ENCODE measurements at regions not wholly inside any gene's neighbourhood (a gene's known extent, or its start where the extent isn't known, plus 50 kb on each side); places are given as distances from the start of the nearest gene placed in this dataset.
"Not testable (repeated sequence)": the region's sequence is repeated elsewhere in the genome, so short reads cannot be mapped to it uniquely, and the experiment has no call there.

DNA sequence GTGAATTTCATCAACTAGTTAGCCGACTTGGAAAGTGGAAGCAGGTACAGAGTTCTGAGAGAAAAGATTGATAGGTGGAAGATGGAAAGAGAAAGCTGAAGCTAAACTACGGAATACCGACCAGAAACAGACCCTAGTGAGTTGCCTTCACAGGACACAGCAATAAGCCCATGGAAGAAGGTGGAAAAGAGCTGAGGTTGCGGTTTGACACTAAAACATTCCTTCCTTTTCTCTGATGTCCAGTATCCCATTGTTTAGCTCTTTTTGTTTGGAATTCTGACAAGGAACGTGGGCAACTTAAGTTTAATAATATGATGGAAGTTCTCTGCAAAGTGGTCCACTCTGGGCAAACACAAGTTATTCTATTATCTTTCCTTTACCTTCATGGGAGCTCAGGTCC, 110.1 kb upstream of the ADTRP start:
- DNase-seq = no peak

DNA sequence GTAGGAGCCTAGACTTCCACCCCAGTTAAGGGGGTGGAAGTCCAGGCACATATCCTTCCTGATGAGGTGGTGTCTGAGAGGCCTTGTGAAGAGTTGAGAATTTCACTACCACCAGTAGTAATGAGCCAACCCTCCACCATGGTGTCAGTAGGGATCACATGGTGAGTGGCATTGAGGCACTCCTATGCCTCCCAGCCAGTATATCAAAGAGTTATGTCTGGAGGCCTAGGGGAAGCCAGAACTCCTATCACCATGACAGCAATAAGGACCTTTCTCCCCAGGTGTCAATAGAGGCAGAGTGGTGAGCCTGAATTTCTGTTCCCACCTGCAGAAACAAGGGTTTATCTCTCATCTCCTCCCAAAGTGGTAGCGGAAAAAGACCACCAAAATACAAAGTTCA, 106.6 kb upstream of the ADTRP start:
- no peak for DNase-seq

DNA sequence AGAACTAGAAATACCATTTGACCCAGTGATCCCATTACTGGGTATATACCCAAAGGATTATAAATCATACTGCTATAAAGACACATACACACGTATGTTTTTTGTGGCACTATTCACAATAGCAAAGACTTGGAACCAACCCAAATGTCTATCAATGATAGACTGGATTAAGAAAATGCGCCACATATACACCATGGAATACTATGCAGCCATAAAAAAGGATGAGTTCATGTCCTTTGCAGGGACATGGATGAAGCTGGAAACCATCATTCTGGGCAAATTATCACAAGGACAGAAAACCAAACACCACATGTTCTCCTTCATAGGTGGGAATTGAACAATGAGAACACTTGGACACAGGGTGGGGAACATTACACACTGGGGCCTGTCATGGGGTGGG, 104.9 kb upstream of the ADTRP start:
- not testable (repeated sequence) for DNase-seq

DNA sequence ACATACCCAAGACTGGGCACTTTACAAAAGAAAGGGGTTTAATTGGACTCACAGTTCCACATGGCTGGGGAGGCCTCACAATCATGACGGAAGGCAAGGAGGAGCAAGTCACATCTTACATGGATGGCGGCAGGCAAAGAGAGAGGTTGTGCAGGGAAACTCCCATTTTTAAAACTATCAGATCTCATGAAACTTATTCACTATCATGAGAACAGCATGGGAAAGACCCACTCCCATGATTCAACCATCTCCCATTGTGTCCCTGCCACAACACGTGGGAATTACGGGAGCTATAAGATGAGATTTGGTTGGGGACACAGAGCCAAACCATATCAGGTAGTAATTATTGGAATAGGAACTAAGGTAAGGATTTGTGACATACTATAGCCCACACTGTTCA, 101.6 kb upstream of the ADTRP start:
- not testable (repeated sequence) for DNase-seq

DNA sequence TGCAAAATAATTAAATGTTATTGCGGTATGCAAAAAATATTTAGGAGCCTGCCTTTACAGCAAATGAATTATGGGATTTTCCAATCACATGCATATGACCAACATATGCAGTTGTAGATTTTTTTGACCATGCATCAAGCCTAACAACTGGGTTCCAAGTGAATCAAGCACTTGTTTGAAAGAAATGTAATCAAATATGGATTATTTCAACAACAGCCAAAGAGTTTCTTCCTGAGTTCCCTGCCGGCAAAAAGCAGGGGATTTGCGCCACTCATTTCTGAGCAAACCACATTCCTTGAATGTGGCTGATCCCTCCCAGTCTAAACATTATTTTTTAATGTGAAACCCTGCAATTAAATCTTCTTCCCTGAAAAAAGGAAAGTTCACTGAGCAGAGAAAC, 100.1 kb upstream of the ADTRP start:
- DNase-seq = no peak

DNA sequence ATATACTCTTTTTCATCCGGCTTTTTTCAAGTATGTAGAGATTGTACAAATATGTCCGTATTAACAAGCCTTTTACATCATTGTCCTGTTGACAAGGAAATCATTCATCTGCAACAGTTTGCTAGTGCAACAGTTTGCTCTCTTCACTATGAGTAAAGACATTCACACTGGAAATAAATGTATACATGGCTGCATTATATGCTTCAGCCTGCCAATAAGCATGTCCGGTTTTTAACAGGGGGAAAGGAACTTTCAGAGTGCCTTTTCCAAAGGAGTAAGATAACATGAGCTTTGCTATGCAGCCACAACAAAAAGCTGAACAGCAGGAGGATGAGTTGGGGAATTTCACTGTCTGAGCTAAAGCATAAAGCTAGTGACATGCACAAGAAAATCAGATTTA, 99.4 kb upstream of the ADTRP start:
- DNase-seq = no peak

DNA sequence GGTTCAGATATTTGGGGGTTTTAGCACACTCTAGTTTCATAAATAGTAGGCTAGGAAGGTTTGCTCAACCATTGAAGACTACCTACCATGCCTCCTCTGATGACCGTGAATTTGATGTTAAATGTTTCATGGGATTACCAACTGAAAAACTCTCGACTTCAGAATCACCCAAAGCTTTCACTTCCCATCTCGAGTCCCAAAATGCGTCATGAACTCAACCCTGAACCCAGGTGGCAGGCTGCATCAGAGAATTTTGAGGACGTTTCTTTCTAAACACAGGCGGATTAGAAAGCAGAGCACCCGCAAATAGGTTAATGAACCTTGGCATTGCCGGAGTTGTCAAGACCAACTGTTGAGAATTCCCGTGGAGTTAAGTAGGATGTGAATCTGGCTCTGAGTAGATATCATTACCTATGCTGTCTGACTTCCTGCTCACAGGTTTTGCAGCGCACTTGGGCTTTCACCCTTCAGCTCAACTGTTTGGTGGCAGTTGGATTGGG, 98.4 kb upstream of the ADTRP start:
- DNase-seq = no peak

DNA sequence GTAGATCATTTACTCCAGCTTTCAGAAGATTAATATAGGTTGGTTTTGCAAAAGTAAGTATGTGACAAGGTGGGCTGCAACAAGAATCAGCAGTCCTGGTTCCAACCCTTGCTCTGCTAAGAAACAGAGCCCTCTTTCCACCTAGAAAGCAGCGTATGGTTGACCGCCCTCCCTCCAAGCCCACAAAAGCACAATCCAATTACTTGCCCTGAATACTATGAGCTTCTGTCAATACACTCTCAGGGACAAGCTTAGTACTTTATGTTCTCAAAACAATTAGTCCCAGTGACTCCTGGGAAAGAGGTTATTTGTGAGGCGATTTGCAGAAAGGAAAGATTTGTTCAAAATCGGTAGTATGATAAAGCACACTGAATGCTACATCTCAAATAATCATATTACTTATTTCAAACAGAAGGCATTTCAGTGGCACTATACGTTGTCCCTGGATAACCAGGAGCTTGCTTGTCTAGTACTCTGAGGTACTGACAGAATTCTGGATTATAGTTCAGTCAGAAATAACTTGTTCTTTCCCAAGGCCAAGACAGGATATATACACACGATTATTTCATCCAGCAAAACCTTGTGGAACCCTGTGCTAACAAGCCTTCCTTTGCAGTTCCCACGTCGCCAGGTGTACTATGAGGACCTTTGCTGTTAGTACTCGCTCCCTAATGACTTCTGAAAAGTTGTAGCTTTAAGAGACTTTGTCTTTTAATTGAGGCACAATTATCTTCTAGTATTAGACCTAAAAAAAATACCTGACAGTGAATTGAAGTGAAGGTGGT, 96.9 kb upstream of the ADTRP start:
- no peak for DNase-seq

DNA sequence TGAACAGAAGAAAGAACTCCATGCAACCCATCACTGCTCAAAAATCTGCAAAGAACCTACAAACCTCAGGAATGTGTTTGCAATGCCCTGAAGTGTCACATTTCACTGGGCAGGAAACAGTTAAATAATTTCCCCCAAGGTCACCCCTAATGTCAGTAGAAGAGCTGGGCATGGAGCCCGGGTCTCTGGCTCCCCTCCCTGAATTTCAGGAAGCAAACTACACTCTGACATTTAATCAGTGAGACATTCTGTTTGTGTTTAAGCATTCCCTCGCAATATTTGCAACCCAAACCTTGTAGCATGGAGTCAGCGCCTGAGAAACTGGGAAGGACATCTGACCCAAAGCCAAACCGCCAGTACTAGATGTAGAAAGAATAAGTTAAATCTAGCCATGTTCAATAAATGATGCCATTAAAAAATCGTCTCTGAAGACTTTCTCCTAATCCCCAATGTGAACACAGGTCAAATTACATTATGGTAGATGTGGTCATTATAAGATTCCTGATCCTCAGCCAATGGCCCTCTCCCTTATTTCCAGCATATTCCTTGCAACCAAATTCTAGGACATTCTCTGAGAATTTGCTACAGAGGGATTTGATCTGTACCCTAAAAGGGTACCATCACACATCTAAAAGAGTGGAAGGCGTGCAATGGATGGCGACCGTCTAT, 91.2 kb upstream of the ADTRP start:
- DNase-seq = peak; percentile 60

DNA sequence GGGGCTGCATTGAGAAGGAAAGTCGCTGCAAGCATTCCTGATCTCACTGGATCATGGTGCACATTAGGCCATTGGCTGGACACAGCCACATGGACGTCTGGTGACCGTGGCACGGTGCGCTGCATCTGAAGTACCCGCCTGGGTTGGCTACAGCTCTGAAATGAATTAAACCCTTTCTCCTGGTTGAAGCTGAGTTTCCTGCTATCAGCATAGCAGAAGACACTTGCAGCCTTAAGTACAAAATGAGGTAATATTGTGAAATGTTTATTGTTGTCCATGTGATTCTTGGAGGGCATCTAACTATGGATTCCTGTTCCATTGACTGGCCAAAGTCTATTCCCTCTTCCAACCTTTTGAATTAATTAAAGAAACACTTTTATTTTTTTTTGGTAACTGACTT, 89.8 kb upstream of the ADTRP start:
- DNase-seq = no peak

DNA sequence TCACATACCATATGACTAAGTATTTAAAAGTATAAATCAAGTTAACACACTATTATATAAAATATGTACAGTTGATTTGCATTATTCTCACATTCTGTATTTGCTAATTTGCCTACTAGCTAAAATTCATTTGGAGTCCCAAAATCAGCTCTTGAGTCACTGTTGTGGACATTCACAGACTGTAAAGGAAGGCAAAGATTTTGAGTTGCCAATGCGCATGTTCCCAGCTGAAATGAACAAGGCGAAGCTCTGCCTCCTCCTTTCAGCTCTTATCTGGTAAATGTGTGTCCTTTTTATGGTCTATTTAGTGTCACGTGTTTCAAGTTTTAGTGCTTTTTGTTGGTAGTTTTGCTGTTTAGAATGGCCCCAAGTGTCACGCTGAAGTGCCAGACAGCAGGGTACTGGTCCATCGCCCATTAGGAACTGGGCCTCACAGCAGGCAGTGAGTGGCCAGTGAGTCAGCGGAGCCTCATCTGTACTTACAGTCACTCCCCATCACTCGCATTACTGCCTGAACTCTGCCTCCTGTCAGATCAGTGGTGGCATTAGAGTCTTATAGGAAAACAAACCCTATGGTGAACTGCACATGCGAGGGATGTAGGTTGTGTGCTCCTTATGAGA, 87.2 kb upstream of the ADTRP start:
- DNase-seq = no peak

DNA sequence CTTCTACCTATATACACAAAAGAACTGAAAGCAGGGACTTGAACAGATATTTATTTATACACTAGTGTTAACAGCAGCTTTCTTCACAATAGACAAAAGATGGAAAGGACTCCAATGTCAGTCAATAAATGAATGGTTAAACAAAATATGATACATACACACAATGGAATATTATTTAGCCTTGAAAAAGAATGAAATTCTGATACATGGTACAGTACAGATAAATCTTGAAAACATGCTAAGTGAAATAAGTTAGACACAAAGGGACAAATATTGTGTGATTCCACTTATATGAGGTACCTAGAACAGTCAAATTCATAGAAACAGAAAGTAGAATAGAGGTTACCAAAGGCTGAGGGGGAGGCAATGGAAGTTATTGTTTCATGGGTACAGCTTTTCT, 79.8 kb upstream of the ADTRP start:
- no peak for DNase-seq

DNA sequence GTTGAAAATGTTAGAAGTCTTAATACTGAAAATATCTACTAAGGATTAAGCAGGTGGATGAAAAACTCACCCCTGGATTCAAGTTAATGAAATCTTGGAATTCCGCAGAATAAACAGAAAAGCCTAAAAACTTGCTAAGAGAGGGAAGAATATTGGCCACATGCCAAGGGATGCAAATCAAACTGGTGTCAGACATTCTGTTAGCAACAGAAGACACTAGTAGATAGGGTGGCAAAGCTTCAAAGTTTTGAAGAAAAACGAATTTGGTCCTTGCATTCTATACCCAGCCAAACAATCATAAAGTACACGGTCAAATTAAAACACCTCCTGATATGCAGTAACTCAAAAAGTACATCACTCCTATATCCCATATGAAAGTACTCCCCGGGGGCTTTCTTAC, 77.1 kb upstream of the ADTRP start:
- no peak for DNase-seq

DNA sequence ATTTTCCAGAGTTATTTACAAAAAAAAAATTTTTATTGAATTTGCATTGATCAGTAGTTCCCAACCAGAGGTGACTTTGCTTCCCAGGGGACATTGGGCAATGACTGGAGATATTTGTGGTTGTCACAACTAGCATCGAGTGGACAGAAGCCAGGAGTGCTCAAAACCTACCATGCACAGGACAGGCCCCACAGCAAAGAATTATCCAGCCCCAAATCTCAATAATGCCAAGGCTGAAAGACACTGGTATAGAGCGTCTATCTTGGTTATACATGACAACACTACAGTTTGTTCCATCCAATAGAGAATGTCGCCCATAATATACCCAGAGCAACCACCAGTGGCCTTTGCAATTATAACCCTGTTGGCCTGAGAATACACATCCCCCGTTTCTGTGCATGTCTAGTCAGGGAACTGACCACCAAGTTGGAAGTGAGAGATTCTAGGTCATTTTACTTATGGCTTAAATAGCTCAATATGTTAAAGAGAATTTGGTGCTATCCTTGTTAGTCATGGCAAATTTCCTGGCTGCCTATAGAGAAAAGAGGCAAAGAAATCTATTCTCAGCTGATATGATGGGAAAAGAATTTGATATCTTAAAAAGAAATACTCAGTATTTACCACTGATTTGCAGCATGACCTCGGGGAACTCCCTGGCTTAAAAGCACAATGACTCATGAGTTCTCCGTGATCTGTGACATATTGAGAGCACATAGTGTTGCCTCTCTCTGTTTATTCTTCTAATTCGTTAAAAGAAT, 76.0 kb upstream of the ADTRP start:
- DNase-seq = peak; percentile 72

DNA sequence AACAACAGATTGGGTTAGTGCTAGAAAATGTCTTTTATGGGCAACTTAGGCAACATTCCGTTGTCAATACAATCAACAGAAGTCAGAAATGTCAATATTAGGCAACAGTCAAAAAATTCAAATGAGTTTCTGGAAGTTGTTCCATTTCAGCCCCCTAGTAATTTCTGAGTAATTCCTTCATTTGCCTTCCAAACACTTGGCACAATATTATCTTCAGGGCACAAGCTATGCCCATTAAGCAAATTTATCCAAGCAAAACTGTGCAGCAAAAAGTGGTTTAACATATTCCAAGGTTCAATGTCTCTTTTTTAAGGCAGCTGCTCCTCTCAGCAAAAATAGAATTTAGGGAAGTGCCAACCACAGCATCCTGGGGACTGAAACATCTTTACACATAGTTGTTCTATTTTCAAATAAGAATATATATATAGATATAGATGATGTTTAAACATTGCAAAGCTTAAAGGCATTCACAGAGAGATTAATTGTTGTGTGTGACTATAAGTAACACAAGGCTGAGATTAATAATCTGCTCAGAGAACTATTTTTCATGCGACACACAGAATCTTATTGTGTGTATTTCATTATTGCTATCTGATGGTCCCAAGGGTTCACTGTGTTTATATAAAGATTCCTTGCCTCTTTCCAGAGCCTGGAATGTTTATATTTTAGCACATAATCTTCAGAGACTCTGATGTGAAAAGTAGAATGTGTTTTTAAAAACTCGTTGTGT, 75.2 kb upstream of the ADTRP start:
- no peak for DNase-seq

DNA sequence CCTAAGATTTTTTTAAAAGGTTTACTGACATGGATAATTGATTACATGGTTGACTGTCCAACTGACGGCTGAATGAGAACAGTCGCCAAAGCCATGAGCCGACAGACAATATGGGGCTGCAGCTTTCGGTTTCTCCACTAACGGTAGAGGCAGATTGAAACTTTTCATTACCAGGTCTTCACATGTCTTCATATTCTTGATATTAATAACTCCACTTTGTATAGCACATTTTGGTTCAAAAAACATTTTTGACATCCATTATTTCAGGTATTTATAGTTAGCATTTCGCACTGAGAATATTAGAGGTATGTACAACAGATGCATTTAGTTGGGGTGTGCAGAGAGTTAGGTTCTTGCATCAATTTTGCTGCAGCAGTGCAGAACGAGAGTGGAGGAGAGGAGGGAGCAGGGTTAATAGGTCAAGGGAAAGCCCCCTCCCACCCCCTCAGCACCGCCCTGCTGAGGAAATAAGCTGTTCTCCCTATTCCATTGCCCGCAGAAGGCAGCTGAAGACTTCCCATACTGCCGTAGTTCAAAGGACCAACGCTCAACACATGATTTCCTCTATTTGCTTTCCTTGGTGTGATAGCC, 73.6 kb upstream of the ADTRP start:
- no peak for DNase-seq

DNA sequence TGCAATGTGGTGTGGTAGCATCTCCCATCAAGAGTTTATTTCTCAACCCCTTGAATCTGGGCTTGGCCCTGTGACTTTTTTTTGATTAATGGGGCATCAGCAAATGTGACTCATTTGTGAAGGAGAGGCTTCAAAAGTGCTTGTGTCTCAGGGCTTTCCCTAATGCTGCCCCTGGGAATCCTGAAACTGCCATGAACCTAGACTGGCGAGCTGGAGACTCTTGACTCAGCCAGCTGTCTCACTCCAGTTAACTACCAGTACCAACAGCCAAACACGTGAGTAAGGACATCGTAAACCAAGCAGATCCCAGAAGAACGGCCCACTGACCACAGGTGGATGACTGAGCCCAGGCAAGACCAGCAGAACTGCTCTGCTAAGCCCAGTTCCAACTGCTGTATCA, 72.8 kb upstream of the ADTRP start:
- DNase-seq = no peak

DNA sequence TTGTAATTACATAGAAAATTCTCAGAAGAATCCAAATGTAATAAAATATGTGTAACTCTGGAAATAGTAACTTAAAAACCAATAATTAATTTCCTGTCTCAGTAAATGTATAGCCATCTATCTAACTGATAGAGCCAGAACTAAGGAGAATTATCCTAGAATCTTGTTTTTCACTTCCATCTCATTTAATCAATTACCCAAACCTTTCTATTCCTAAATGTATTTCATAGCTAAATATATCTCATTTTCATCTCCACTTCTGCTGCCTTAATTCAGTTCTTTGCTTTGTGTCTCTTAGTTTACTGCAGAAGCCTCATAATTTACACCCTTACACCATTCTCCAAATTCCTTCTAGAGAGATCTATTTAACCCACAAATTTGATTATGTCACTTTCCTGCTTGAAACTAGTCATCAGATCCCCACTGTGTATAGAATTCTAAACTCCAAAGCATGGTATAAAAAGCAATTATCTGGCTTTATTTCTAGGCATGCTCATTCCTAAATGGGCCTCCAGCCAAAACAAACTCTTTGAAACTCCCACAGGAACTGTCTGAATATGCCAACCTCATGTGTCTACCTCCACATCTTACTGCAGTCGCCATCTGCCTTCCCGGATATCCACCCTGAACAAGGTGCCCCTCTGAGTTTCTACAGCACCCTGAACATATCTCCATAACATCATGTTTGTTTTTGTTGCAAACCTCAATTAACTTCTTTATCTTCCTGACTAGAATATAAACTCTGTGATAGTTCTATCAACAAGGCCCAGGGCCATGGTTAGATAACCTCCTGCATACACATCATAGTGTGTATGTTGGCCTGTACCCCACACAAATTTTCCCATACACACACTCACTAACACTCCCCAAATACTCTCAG, 70.5 kb upstream of the ADTRP start:
- peak; percentile 83 for DNase-seq

DNA sequence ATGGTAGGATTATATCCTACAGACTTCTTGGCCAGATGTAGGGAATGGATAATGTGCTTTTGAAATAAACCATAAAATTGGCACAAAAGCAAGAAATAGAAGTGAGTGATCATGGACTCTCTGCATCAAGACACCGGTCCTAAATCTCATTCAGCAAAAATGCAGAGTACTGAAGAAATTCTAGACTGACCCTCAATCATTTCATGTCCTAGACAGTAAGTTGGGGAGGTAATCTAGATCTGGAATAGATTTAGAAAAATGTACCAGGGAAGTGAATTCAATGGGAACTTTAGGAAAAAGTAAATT, 69.7 kb upstream of the ADTRP start:
- DNase-seq = no peak

DNA sequence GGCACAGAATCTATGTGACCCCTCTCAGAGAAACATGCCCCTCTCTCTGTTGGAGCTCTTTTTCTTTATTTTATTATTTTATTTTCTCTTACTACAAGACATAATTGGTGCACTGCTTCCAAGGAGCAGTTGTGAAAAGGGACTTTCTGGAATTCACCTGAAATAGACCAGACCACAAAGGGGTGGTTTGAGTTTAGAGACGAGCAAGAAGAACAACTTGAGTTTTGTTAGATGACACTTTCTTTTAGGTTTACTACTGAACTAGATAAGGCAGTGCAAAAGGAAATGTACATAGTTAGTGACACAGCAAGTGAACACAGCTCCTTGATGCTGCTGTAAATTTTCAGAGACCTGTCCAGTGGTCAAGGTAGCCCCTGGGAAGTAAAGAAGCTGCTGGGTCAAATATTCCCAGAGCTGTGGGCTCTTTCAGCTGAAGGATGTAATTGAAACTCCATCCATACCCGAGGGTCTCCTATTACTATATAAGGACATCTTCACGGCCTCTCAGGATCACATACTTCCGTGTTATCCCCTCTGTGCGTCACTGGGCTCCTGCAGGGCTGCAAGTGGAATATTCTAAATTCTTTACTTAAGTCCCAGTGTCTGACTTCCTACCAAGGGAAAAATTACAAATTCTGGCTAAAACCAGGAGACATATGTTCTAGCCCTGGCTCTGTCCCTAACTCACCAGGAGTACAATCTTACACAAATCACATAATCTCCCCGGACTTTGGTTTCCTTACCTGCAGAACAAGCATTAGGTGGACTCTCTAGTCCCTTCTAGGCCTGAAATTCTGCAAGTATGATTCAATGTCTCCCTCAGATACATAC, 69.1 kb upstream of the ADTRP start:
- DNase-seq = no peak

Measured in dermis blood vessel endothelial cell (primary cell).